ENCODE measurements at regions not wholly inside any gene's neighbourhood (a gene's known extent, or its start where the extent isn't known, plus 50 kb on each side); places are given as distances from the start of the nearest gene placed in this dataset.

- ChIA-PET POLR2A (no interaction called here), CTCF (interaction anchor here (0.6 to 1.8 kb wide), 3 partner anchors 10 to 1080 kb away, joined by 3 to 7 read pairs (median 3); no protein-coding TSS in a partner anchor)
- TF ChIP-seq ZBTB48 (tag by site-specific recombination; IDR thresholded peaks at IDR 0.05) (no peak), KLF16 (tag by site-specific recombination; IDR thresholded peaks at IDR 0.05) (no peak), ZNF239 (tag by site-specific recombination; IDR thresholded peaks at IDR 0.05) (no peak), ZNF112 (tag by site-specific recombination; IDR thresholded peaks at IDR 0.05) (no peak), ZNF623 (tag by site-specific recombination; IDR thresholded peaks at IDR 0.05) (no peak), MEIS1 (CRISPR knock-in tag; IDR thresholded peaks at IDR 0.05; ENCODE audit: borderline replicate concordance) (no peak), ZBTB7A (tag by site-specific recombination; IDR thresholded peaks at IDR 0.05; ENCODE audit: low read depth) (no peak), FEZF1 (tag by site-specific recombination; IDR thresholded peaks at IDR 0.05) (no peak), PRDM2 (tag by site-specific recombination; IDR thresholded peaks at IDR 0.05; ENCODE audit: borderline replicate concordance) (no peak), ZNF785 (tag by site-specific recombination; IDR thresholded peaks at IDR 0.05) (no peak), KLF9 (tag by site-specific recombination; IDR thresholded peaks at IDR 0.05; ENCODE audit: low read depth) (no peak), ZNF558 (tag by site-specific recombination; IDR thresholded peaks at IDR 0.05) (no peak), ZNF175 (tag by site-specific recombination; IDR thresholded peaks at IDR 0.05) (no peak), ZNF629 (tag by site-specific recombination; IDR thresholded peaks at IDR 0.05) (no peak)
- H3K4me3 ChIP-seq (ENCODE audit: low read depth, low read length): no peak overlapping the region
- no peaks in the 10 kb centered on the region for H3K36me3 ChIP-seq (ENCODE audit: control insufficient read depth in 2 of 2, insufficient read depth in 1 of 2, low read length in 2 of 2)
- no peak overlapping the region for H3K27ac ChIP-seq (ENCODE audit: extremely low read depth, low read depth, low read length)
- H3K9me3 ChIP-seq (ENCODE audit: control insufficient read depth, insufficient read depth, low read depth, low read length): no peaks in the 10 kb centered on the region
- H3K4me1 ChIP-seq (ENCODE audit: control insufficient read depth, insufficient read depth, low read length): no peaks in the 10 kb centered on the region
These were observed 322.3 kb downstream of the KCNS3 start for GRCh38 chr2:18200771-18201170.

- Histone ChIP-seq H3K4me1 (ENCODE audit: control insufficient read depth, insufficient read depth, low read length) (no peaks in the 10 kb centered on the region), H3K4me3 (ENCODE audit: low read depth, low read length) (no peak overlapping the region), H3K9me3 (ENCODE audit: control insufficient read depth, insufficient read depth, low read depth, low read length) (no peaks in the 10 kb centered on the region), H3K36me3 (ENCODE audit: control insufficient read depth in 2 of 2, insufficient read depth in 1 of 2, low read length in 2 of 2) (no peaks in the 10 kb centered on the region), H3K27ac (ENCODE audit: extremely low read depth, low read depth, low read length) (no peak overlapping the region)
- ChIA-PET POLR2A (no interaction called here), CTCF (interaction anchor here (0.6 to 3.2 kb wide), 2 partner anchors 20 to 527 kb away, joined by 3 to 12 read pairs; no protein-coding TSS in a partner anchor)
- TF ChIP-seq ZNF132 (tag by site-specific recombination; IDR thresholded peaks at IDR 0.05; ENCODE audit: borderline replicate concordance) (no peak), ZNF2 (tag by site-specific recombination; IDR thresholded peaks at IDR 0.05) (no peak), ZNF266 (tag by site-specific recombination; IDR thresholded peaks at IDR 0.05; ENCODE audit: low read depth) (no peak), ZNF394 (tag by site-specific recombination; IDR thresholded peaks at IDR 0.05; ENCODE audit: borderline replicate concordance) (no peak), ZNF629 (tag by site-specific recombination; IDR thresholded peaks at IDR 0.05) (no peak), ZNF654 (tag by site-specific recombination; IDR thresholded peaks at IDR 0.05; ENCODE audit: low read depth) (no peak)
These were observed 320.2 kb downstream of the KCNS3 start for GRCh38 chr2:18198677-18199076.

Measured in HEK293 (cell line).